ENCODE measurements at regions not wholly inside any gene's neighbourhood (a gene's known extent, or its start where the extent isn't known, plus 50 kb on each side); places are given as distances from the start of the nearest gene placed in this dataset.

- POLR2A ChIA-PET: no interaction called here
- no peak overlapping the region for H3K27ac ChIP-seq (ENCODE audit: extremely low read depth, low read depth, low read length)
Observed at GRCh38 chr11:106473089-106473722, 395.7 kb downstream of the AASDHPPT start.

DNA sequence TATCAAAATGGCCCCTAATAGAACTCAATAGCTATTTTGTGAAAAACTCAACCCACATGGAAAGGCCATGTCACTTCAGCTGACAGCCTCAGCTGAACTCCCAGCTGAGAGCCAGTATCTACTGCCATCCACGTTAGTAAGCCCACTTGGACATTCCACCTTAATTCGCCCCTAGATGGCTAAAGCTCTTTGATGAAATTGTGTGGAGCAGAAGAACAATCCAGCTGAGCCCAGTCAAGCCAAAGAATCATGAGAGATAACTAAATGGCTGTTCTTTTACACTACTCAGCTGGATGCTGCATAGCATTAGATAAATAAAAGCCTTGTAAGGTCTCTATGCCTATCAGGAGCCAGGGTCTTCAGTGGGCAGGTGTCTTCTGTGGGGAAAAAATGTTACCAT, 396.8 kb downstream of the AASDHPPT start:
- TF ChIP-seq ZNF639 (tag by site-specific recombination; IDR thresholded peaks at IDR 0.05) (no peak), ZBTB20 (tag by site-specific recombination; IDR thresholded peaks at IDR 0.05) (no peak), TCF7L2 (IDR thresholded peaks at IDR 0.05; ENCODE audit: borderline replicate concordance, low read depth, low read length) (no peak), SETDB1 (IDR thresholded peaks at IDR 0.05; ENCODE audit: insufficient read length, low read length) (no peak), ZNF148 (tag by site-specific recombination; IDR thresholded peaks at IDR 0.05; ENCODE audit: borderline replicate concordance) (no peak)
- TF ChIP-seq, protein P1, sequence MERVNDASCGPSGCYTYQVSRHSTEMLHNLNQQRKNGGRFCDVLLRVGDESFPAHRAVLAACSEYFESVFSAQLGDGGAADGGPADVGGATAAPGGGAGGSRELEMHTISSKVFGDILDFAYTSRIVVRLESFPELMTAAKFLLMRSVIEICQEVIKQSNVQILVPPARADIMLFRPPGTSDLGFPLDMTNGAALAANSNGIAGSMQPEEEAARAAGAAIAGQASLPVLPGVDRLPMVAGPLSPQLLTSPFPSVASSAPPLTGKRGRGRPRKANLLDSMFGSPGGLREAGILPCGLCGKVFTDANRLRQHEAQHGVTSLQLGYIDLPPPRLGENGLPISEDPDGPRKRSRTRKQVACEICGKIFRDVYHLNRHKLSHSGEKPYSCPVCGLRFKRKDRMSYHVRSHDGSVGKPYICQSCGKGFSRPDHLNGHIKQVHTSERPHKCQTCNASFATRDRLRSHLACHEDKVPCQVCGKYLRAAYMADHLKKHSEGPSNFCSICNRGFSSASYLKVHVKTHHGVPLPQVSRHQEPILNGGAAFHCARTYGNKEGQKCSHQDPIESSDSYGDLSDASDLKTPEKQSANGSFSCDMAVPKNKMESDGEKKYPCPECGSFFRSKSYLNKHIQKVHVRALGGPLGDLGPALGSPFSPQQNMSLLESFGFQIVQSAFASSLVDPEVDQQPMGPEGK (tag by site-specific recombination; IDR thresholded peaks at IDR 0.05): no peak
- CTCF ChIA-PET: interaction anchor here (0.6 to 1.4 kb wide), 2 partner anchors 9 to 147 kb away, joined by 3 to 5 read pairs; no protein-coding TSS in a partner anchor

More at GRCh38 chr11:106473089-106473722, 395.7 kb downstream of the AASDHPPT start:
- TF ChIP-seq YY2 (tag by site-specific recombination; IDR thresholded peaks at IDR 0.05) (no peak), ZNF37A (tag by site-specific recombination; IDR thresholded peaks at IDR 0.05) (no peak), HOXD13 (CRISPR knock-in tag; IDR thresholded peaks at IDR 0.05; ENCODE audit: borderline replicate concordance) (no peak), ZSCAN30 (tag by site-specific recombination; IDR thresholded peaks at IDR 0.05) (no peak), ZNF292 (tag by site-specific recombination; IDR thresholded peaks at IDR 0.05; ENCODE audit: borderline replicate concordance, low read depth) (no peak), ZNF449 (tag by site-specific recombination; IDR thresholded peaks at IDR 0.05) (no peak), ZNF510 (tag by site-specific recombination; IDR thresholded peaks at IDR 0.05; ENCODE audit: insufficient replicate concordance) (no peak)
- TF ChIP-seq, protein P2, sequence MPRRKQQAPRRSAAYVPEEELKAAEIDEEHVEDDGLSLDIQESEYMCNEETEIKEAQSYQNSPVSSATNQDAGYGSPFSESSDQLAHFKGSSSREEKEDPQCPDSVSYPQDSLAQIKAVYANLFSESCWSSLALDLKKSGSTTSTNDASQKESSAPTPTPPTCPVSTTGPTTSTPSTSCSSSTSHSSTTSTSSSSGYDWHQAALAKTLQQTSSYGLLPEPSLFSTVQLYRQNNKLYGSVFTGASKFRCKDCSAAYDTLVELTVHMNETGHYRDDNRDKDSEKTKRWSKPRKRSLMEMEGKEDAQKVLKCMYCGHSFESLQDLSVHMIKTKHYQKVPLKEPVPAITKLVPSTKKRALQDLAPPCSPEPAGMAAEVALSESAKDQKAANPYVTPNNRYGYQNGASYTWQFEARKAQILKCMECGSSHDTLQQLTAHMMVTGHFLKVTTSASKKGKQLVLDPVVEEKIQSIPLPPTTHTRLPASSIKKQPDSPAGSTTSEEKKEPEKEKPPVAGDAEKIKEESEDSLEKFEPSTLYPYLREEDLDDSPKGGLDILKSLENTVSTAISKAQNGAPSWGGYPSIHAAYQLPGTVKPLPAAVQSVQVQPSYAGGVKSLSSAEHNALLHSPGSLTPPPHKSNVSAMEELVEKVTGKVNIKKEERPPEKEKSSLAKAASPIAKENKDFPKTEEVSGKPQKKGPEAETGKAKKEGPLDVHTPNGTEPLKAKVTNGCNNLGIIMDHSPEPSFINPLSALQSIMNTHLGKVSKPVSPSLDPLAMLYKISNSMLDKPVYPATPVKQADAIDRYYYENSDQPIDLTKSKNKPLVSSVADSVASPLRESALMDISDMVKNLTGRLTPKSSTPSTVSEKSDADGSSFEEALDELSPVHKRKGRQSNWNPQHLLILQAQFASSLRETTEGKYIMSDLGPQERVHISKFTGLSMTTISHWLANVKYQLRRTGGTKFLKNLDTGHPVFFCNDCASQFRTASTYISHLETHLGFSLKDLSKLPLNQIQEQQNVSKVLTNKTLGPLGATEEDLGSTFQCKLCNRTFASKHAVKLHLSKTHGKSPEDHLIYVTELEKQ (tag by site-specific recombination; IDR thresholded peaks at IDR 0.05; ENCODE audit: borderline replicate concordance): no peak
- TF ChIP-seq, protein P3, sequence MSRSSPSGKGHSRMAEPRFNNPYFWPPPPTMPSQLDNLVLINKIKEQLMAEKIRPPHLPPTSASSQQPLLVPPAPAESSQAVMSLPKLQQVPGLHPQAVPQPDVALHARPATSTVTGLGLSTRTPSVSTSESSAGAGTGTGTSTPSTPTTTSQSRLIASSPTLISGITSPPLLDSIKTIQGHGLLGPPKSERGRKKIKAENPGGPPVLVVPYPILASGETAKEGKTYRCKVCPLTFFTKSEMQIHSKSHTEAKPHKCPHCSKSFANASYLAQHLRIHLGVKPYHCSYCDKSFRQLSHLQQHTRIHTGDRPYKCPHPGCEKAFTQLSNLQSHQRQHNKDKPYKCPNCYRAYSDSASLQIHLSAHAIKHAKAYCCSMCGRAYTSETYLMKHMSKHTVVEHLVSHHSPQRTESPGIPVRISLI (tag by site-specific recombination; IDR thresholded peaks at IDR 0.05): no peak
- Histone ChIP-seq H3K4me3 (ENCODE audit: low read depth, low read length) (no peak overlapping the region), H3K9me3 (ENCODE audit: control insufficient read depth, insufficient read depth, low read depth, low read length) (no peaks in the 10 kb centered on the region), H3K36me3 (ENCODE audit: control insufficient read depth in 2 of 2, insufficient read depth in 1 of 2, low read length in 2 of 2) (no peaks in the 10 kb centered on the region), H3K4me1 (ENCODE audit: control insufficient read depth, insufficient read depth, low read length) (no peaks in the 10 kb centered on the region)
- CTCF ChIA-PET: interaction anchor here (0.6 to 0.7 kb wide), 3 partner anchors 13 to 321 kb away, joined by 3 read pairs; no protein-coding TSS in a partner anchor

More for the DNA sequence above, 396.8 kb downstream of the AASDHPPT start:
- no peaks in the 10 kb centered on the region for H3K4me1 ChIP-seq (ENCODE audit: control insufficient read depth, insufficient read depth, low read length)
- no peaks in the 10 kb centered on the region for H3K36me3 ChIP-seq (ENCODE audit: control insufficient read depth in 2 of 2, insufficient read depth in 1 of 2, low read length in 2 of 2)
- no peak overlapping the region for H3K27ac ChIP-seq (ENCODE audit: extremely low read depth, low read depth, low read length)
- H3K4me3 ChIP-seq (ENCODE audit: low read depth, low read length): no peak overlapping the region
- POLR2A ChIA-PET: no interaction called here
- no peaks in the 10 kb centered on the region for H3K9me3 ChIP-seq (ENCODE audit: control insufficient read depth, insufficient read depth, low read depth, low read length)

Data from HEK293 (cell line).